ENCODE measurements at regions not wholly inside any gene's neighbourhood (a gene's known extent, or its start where the extent isn't known, plus 50 kb on each side); places are given as distances from the start of the nearest gene placed in this dataset.

- Histone ChIP-seq H3K27ac (ENCODE audit: low read depth in 1 of 2, low read length in 1 of 2) (peak overlapping the region; percentile 33 to 76), H3K4me3 (ENCODE audit: low read length in 2 of 2) (no peak overlapping the region), H3K9me3 (ENCODE audit: control insufficient read depth in 2 of 2, insufficient read depth in 1 of 2, low read length in 1 of 2) (no peaks in the 10 kb centered on the region), H3K27me3 (ENCODE audit: control insufficient read depth in 2 of 2, insufficient read depth in 1 of 2, low read length in 1 of 2) (no peaks in the 10 kb centered on the region), H3K36me3 (ENCODE audit: control insufficient read depth in 2 of 2, insufficient read depth in 2 of 2, low read length in 1 of 2) (no peaks in the 10 kb centered on the region), H3K4me1 (ENCODE audit: control insufficient read depth in 2 of 2, insufficient read depth in 2 of 2, low read length in 2 of 2) (peaks cover 12 to 20% of the 10 kb centered on the region in 2 donors)
- WGBS = 23% methylated on average over 7 of the region's 7 CpGs
- peak in 6 of 9 donors; percentile 17 to 60 (median 26) for DNase-seq (ENCODE audit: low read depth in 6 of 9, low spot score in 9 of 9)
These were observed 152.8 kb downstream of the BCL11A start for GRCh38 chr2:60400462-60401246.

GRCh38 chr2:60394463-60394862, 159.0 kb downstream of the BCL11A start:
- H3K27ac ChIP-seq (ENCODE audit: low read depth in 1 of 2, low read length in 1 of 2) = no peak overlapping the region
- H3K4me3 ChIP-seq (ENCODE audit: low read length in 2 of 2) = no peak overlapping the region
- WGBS = 95% methylated on average over 2 of the region's 2 CpGs
- no peaks in the 10 kb centered on the region for H3K27me3 ChIP-seq (ENCODE audit: control insufficient read depth in 2 of 2, insufficient read depth in 1 of 2, low read length in 1 of 2)
- DNase-seq (ENCODE audit: low read depth in 6 of 9, low spot score in 9 of 9) = no peak
- no peaks in the 10 kb centered on the region for H3K9me3 ChIP-seq (ENCODE audit: control insufficient read depth in 2 of 2, insufficient read depth in 1 of 2, low read length in 1 of 2)
- H3K4me1 ChIP-seq (ENCODE audit: control insufficient read depth in 2 of 2, insufficient read depth in 2 of 2, low read length in 2 of 2) = peaks cover 15 to 36% of the 10 kb centered on the region in 2 donors
- no peaks in the 10 kb centered on the region for H3K36me3 ChIP-seq (ENCODE audit: control insufficient read depth in 2 of 2, insufficient read depth in 2 of 2, low read length in 1 of 2)

DNA sequence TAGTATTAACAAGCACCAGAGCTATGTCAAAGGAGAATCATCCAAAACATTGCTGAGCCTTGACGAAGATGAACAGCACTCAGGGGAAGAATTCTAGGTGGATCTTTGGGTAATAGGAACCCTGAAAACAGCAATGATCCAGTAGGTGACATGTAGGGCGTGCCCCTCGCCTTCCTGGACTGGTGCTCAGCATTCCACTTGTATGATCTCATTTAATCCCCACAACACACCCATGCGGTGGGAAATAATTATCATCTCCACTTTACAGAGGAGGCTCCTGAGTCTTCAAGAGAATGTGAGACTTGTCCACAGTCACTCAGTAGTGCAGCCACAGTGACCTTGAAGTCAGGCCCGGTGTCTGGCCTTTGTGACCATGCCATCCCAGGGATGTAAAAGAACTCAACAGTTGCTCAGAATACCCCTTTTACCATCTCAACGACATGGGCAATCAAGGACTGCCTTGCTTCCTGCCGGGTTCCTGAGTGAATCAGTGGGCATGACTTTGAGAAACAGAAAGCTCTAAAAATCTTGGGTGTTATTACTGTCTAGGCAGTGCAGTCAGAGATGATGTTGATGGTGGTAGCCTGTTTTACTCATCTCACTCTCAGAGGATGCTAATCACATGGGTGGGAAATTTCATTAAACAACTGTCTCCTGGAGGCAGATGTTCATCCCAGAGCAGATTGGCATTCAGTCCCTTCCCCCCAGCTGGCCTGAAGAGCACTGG, 161.6 kb downstream of the BCL11A start:
- WGBS = 79% methylated on average over 7 of the region's 7 CpGs
- H3K4me1 ChIP-seq (ENCODE audit: control insufficient read depth in 2 of 2, insufficient read depth in 2 of 2, low read length in 2 of 2) = peaks cover 15 to 37% of the 10 kb centered on the region in 2 donors
- DNase-seq (ENCODE audit: low read depth in 6 of 9, low spot score in 9 of 9) = no peak
- no peak overlapping the region for H3K4me3 ChIP-seq (ENCODE audit: low read length in 2 of 2)
- no peaks in the 10 kb centered on the region for H3K27me3 ChIP-seq (ENCODE audit: control insufficient read depth in 2 of 2, insufficient read depth in 1 of 2, low read length in 1 of 2)
- H3K9me3 ChIP-seq (ENCODE audit: control insufficient read depth in 2 of 2, insufficient read depth in 1 of 2, low read length in 1 of 2) = no peaks in the 10 kb centered on the region
- peak overlapping the region in 1 of 2 donors; percentile 44 for H3K27ac ChIP-seq (ENCODE audit: low read depth in 1 of 2, low read length in 1 of 2)
- H3K36me3 ChIP-seq (ENCODE audit: control insufficient read depth in 2 of 2, insufficient read depth in 2 of 2, low read length in 1 of 2) = no peaks in the 10 kb centered on the region

- no peaks in the 10 kb centered on the region for H3K27me3 ChIP-seq (ENCODE audit: control insufficient read depth in 2 of 2, insufficient read depth in 1 of 2, low read length in 1 of 2)
- H3K36me3 ChIP-seq (ENCODE audit: control insufficient read depth in 2 of 2, insufficient read depth in 2 of 2, low read length in 1 of 2) = no peaks in the 10 kb centered on the region
- H3K4me3 ChIP-seq (ENCODE audit: low read length in 2 of 2) = no peak overlapping the region
- H3K4me1 ChIP-seq (ENCODE audit: control insufficient read depth in 2 of 2, insufficient read depth in 2 of 2, low read length in 2 of 2) = peaks cover 15 to 36% of the 10 kb centered on the region in 2 donors
- whole genome bisulfite sequencing = 9% methylated on average over 6 of the region's 6 CpGs
- no peaks in the 10 kb centered on the region for H3K9me3 ChIP-seq (ENCODE audit: control insufficient read depth in 2 of 2, insufficient read depth in 1 of 2, low read length in 1 of 2)
- peak in 2 of 9 donors; percentile 41 to 67 for DNase-seq (ENCODE audit: low read depth in 6 of 9, low spot score in 9 of 9)
- peak overlapping the region in 1 of 2 donors; percentile 44 for H3K27ac ChIP-seq (ENCODE audit: low read depth in 1 of 2, low read length in 1 of 2)
These were observed 162.2 kb downstream of the BCL11A start for GRCh38 chr2:60391230-60391629.

GRCh38 chr2:60386436-60386835, 167.0 kb downstream of the BCL11A start:
- H3K9me3 ChIP-seq (ENCODE audit: control insufficient read depth in 2 of 2, insufficient read depth in 1 of 2, low read length in 1 of 2) = no peaks in the 10 kb centered on the region
- WGBS = 97% methylated on average over 2 of the region's 2 CpGs
- no peak overlapping the region for H3K27ac ChIP-seq (ENCODE audit: low read depth in 1 of 2, low read length in 1 of 2)
- no peaks in the 10 kb centered on the region for H3K27me3 ChIP-seq (ENCODE audit: control insufficient read depth in 2 of 2, insufficient read depth in 1 of 2, low read length in 1 of 2)
- peaks cover 5 to 16% of the 10 kb centered on the region in 2 donors for H3K4me1 ChIP-seq (ENCODE audit: control insufficient read depth in 2 of 2, insufficient read depth in 2 of 2, low read length in 2 of 2)
- no peaks in the 10 kb centered on the region for H3K36me3 ChIP-seq (ENCODE audit: control insufficient read depth in 2 of 2, insufficient read depth in 2 of 2, low read length in 1 of 2)
- DNase-seq (ENCODE audit: low read depth in 6 of 9, low spot score in 9 of 9) = no peak
- no peak overlapping the region for H3K4me3 ChIP-seq (ENCODE audit: low read length in 2 of 2)

DNA sequence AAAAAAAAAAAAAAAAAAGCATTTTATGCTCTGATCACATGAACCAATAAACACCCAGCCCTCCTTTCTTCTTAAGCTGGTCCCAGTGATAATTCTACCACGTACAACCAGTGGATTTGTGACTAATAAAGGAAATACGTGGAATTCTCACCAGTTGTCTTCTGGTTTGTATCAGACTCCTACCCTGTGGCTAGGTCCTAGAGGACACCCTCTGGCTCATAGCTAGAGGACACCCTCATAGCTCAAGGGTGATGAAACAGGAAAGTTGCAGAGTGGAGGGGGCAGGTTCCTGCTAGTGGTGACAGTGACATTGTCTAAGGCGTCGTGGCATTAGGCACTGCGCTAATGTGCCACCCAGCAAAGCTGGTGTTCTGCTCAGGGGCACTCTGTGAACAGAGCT, 167.8 kb downstream of the BCL11A start:
- Histone ChIP-seq H3K4me3 (ENCODE audit: low read length in 2 of 2) (no peak overlapping the region), H3K36me3 (ENCODE audit: control insufficient read depth in 2 of 2, insufficient read depth in 2 of 2, low read length in 1 of 2) (no peaks in the 10 kb centered on the region), H3K27ac (ENCODE audit: low read depth in 1 of 2, low read length in 1 of 2) (no peak overlapping the region), H3K27me3 (ENCODE audit: control insufficient read depth in 2 of 2, insufficient read depth in 1 of 2, low read length in 1 of 2) (no peaks in the 10 kb centered on the region), H3K9me3 (ENCODE audit: control insufficient read depth in 2 of 2, insufficient read depth in 1 of 2, low read length in 1 of 2) (no peaks in the 10 kb centered on the region), H3K4me1 (ENCODE audit: control insufficient read depth in 2 of 2, insufficient read depth in 2 of 2, low read length in 2 of 2) (peaks cover 0 to 8% of the 10 kb centered on the region in 2 donors)
- WGBS = 84% methylated on average over 5 of the region's 5 CpGs
- no peak for DNase-seq (ENCODE audit: low read depth in 6 of 9, low spot score in 9 of 9)

DNA sequence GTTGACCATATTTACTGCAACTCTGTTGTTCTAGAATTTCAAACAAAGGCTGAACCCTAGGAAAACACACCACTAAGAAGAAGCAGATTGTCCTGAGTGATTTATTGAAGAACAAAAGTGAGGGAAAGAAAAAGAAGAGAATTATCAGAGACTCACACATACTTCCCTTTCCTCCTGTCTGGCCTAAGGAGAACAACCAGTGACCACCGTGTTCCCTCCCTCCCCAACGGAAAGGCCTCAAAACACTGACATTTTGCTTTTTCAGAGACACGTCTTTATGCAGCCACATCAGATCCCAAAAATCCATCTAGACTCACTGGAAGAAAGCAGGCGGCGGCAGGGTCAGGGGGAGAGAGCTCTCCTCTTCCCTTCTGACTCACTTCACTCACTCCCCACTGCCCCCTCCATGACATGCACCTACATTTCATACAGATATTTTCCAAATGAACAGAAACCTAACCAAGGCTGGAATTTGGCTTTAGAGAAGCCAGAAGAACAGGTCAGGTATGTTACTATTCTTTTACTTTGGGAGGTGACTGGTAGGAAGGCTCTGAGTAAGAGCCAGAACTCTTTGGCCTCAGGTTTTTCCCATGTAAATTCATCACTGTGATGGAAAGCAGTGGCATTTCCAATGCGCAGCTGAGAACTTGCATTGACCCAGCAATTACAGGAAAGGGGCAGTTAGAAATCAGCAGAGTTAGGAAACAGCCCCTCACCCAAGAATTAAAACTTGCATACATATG, 169.9 kb downstream of the BCL11A start:
- no peaks in the 10 kb centered on the region for H3K27me3 ChIP-seq (ENCODE audit: control insufficient read depth in 2 of 2, insufficient read depth in 1 of 2, low read length in 1 of 2)
- H3K27ac ChIP-seq (ENCODE audit: low read depth in 1 of 2, low read length in 1 of 2) = no peak overlapping the region
- DNase-seq (ENCODE audit: low read depth in 6 of 9, low spot score in 9 of 9) = no peak
- H3K9me3 ChIP-seq (ENCODE audit: control insufficient read depth in 2 of 2, insufficient read depth in 1 of 2, low read length in 1 of 2) = no peaks in the 10 kb centered on the region
- H3K36me3 ChIP-seq (ENCODE audit: control insufficient read depth in 2 of 2, insufficient read depth in 2 of 2, low read length in 1 of 2) = no peaks in the 10 kb centered on the region
- H3K4me3 ChIP-seq (ENCODE audit: low read length in 2 of 2) = no peak overlapping the region
- H3K4me1 ChIP-seq (ENCODE audit: control insufficient read depth in 2 of 2, insufficient read depth in 2 of 2, low read length in 2 of 2) = peaks cover 0 to 10% of the 10 kb centered on the region in 2 donors
- WGBS = 77% methylated on average over 6 of the region's 6 CpGs

DNA sequence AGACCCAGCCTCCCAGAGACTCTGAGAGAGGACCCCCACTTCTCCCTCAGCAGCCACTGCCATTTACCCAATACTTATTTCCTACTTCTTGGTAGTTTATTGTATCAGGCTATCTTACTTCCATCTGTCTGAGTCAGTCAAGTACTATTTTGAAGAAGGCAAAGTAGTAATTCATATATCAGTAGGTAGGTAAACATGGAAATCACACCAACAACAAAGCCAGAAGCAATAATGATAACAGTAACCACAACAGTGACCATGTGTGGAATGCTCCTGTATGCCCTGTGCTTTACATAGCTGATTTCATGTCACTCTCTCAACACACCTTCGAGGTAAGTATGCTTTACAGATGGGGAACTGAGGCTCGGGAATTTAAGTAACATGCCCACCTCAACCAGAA, 173.0 kb downstream of the BCL11A start:
- no peak for DNase-seq (ENCODE audit: low read depth in 6 of 9, low spot score in 9 of 9)
- Histone ChIP-seq H3K9me3 (ENCODE audit: control insufficient read depth in 2 of 2, insufficient read depth in 1 of 2, low read length in 1 of 2) (no peaks in the 10 kb centered on the region), H3K27ac (ENCODE audit: low read depth in 1 of 2, low read length in 1 of 2) (no peak overlapping the region), H3K4me3 (ENCODE audit: low read length in 2 of 2) (no peak overlapping the region), H3K36me3 (ENCODE audit: control insufficient read depth in 2 of 2, insufficient read depth in 2 of 2, low read length in 1 of 2) (no peaks in the 10 kb centered on the region), H3K27me3 (ENCODE audit: control insufficient read depth in 2 of 2, insufficient read depth in 1 of 2, low read length in 1 of 2) (no peaks in the 10 kb centered on the region), H3K4me1 (ENCODE audit: control insufficient read depth in 2 of 2, insufficient read depth in 2 of 2, low read length in 2 of 2) (peaks cover 0 to 16% of the 10 kb centered on the region in 2 donors)
- 98% methylated on average over 2 of the region's 2 CpGs for WGBS

GRCh38 chr2:60379684-60380083, 173.8 kb downstream of the BCL11A start:
- Histone ChIP-seq H3K27me3 (ENCODE audit: control insufficient read depth in 2 of 2, insufficient read depth in 1 of 2, low read length in 1 of 2) (no peaks in the 10 kb centered on the region), H3K9me3 (ENCODE audit: control insufficient read depth in 2 of 2, insufficient read depth in 1 of 2, low read length in 1 of 2) (no peaks in the 10 kb centered on the region), H3K36me3 (ENCODE audit: control insufficient read depth in 2 of 2, insufficient read depth in 2 of 2, low read length in 1 of 2) (no peaks in the 10 kb centered on the region), H3K4me3 (ENCODE audit: low read length in 2 of 2) (no peak overlapping the region), H3K4me1 (ENCODE audit: control insufficient read depth in 2 of 2, insufficient read depth in 2 of 2, low read length in 2 of 2) (peaks cover 0 to 22% of the 10 kb centered on the region in 2 donors), H3K27ac (ENCODE audit: low read depth in 1 of 2, low read length in 1 of 2) (no peak overlapping the region)
- 94% methylated on average over 2 of the region's 2 CpGs for WGBS
- no peak for DNase-seq (ENCODE audit: low read depth in 6 of 9, low spot score in 9 of 9)
